Coronary artery (tissue), 2 donors: ENCODE measurements at regions not wholly inside any gene's neighbourhood (a gene's known extent, or its start where the extent isn't known, plus 50 kb on each side); places are given as distances from the start of the nearest gene placed in this dataset.

Source experiments
- DNase-seq: peaks from one replicate; pipeline ENCODE4 v3.0.0-alpha.2; 2017; ENCODE audit warnings: low spot score
- H3K27ac ChIP-seq, 2 donors: fragments of 200-600 bp; sonication (generic); one replicate each; pipeline ENCODE4 v1.5.1; 2016 to 2019
- H3K4me3 ChIP-seq: fragments of 200-600 bp; sonication (generic); 2 replicates; pipeline ENCODE4 v1.5.1; 2016; ENCODE audit warnings: mild to moderate bottlenecking, moderate library complexity
- CTCF ChIP-seq: fragments of 200-600 bp; sonication (generic); IDR thresholded peaks from one replicate; pipeline ENCODE4 v1.5.1; 2019; ENCODE audit warnings: antibody characterized with exemption

- H3K27ac ChIP-seq: no peak overlapping the region
- DNase-seq: no peak
- TF ChIP-seq CTCF: no peak
- no peak overlapping the region for H3K4me3 ChIP-seq
These were observed 406.6 kb downstream of the CMPK2 start for GRCh38 chr2:6459138-6459537.

- DNase-seq: no peak
- no peak overlapping the region for H3K4me3 ChIP-seq
- no peak overlapping the region for H3K27ac ChIP-seq
- no peak for TF ChIP-seq CTCF
These were observed 395.2 kb downstream of the CMPK2 start for GRCh38 chr2:6470518-6470917.

- Histone ChIP-seq H3K27ac (no peak overlapping the region), H3K4me3 (no peak overlapping the region)
- DNase-seq: no peak
- no peak for TF ChIP-seq CTCF
These were observed 394.3 kb downstream of the CMPK2 start for GRCh38 chr2:6471419-6471818.

GRCh38 chr2:6474161-6475140 is 391.3 kb downstream of the CMPK2 start:
- TF ChIP-seq CTCF: no peak
- Histone ChIP-seq H3K27ac (no peak overlapping the region), H3K4me3 (no peak overlapping the region)
- no peak for DNase-seq

- DNase-seq: no peak
- H3K27ac ChIP-seq: no peak overlapping the region
- no peak overlapping the region for H3K4me3 ChIP-seq
- TF ChIP-seq CTCF: no peak
These were observed 390.4 kb downstream of the CMPK2 start for GRCh38 chr2:6475155-6475940.

- no peak for TF ChIP-seq CTCF
- DNase-seq: no peak
- Histone ChIP-seq H3K4me3 (no peak overlapping the region), H3K27ac (no peak overlapping the region)
These were observed 385.2 kb downstream of the CMPK2 start for GRCh38 chr2:6480514-6480913.
